PC-9 (cell line): ENCODE measurements at regions not wholly inside any gene's neighbourhood (a gene's known extent, or its start where the extent isn't known, plus 50 kb on each side); places are given as distances from the start of the nearest gene placed in this dataset.

Source experiments
- CTCF ChIP-seq: fragments of 200-600 bp; sonication (generic); conservative IDR thresholded peaks from 2 replicates; pipeline ENCODE4 v1.6.1; 2017; ENCODE audit warnings: mixed run types, antibody characterized with exemption, mild to moderate bottlenecking, moderate library complexity
- EZH2 ChIP-seq: fragments of 200-600 bp; sonication (generic); IDR thresholded peaks from 2 replicates; pipeline ENCODE4 v1.8.0; 2017; ENCODE audit warnings: antibody characterized with exemption, low read depth

GRCh38 chr16:73191660-73192046, 143.7 kb upstream of the ZFHX3 start:
- TF ChIP-seq CTCF: no peak
- TF ChIP-seq EZH2: no peak
